GM19043 (cell line): ENCODE measurements at regions not wholly inside any gene's neighbourhood (a gene's known extent, or its start where the extent isn't known, plus 50 kb on each side); places are given as distances from the start of the nearest gene placed in this dataset.
"Not testable (repeated sequence)": the region's sequence is repeated elsewhere in the genome, so short reads cannot be mapped to it uniquely, and the experiment has no call there.

Experiments used
- ATAC-seq: cut with Tn5 transposase; IDR thresholded peaks from one replicate; pipeline ENCODE4 v1.9.1; 2021; ENCODE audit warnings: low read depth; ENCODE audit not compliant: unreplicated experiment

DNA sequence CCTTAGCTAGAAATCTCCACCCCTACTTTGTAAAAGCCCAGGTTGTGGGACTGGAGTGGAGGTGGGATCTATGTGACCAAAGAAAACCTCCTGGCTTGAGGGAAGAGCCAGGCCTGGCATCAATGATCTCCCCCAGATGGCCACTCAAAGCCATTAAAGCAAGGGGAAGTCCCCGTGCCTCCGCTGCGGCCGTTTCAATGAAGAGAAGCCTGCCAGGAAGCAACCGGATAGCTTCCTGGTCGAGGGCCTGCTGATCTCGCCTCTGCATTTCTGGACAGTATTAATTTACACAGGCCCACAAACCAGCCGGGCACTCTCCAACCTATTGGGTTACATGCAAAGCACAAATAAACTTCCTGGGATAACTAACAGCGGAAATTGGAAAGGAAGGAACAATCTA is 160.5 kb upstream of the MSX2 start:
- ATAC-seq: no peak

DNA sequence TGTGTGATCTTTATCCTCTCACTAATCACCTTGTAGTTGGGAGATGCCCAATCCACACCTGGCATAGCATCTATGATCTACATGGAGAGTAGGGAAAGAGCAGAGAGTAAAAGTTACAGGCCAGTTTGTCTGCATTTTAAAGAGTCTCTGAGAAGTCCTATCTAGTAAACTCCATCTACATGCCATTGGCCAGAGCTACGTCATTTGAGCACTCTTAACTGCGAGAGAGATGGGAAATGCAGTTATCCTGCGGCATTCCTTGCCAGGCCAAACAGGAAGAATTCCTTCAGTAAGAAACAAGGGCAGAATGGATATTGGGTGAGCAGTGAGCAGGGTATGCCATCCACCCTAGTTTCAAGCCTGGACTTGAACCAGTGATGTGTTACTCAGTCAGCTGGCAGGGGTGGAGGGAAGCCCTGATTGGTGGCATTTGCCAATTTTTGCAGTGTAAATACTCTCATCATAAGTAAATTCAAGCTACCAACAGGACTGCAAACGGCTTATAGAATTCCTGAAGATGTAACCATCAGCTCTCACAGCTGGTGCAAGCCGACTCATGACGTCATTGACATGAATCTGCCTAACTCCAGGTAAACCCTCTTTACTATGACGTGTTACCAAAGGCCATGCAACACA is 156.8 kb upstream of the MSX2 start:
- no peak for ATAC-seq

DNA sequence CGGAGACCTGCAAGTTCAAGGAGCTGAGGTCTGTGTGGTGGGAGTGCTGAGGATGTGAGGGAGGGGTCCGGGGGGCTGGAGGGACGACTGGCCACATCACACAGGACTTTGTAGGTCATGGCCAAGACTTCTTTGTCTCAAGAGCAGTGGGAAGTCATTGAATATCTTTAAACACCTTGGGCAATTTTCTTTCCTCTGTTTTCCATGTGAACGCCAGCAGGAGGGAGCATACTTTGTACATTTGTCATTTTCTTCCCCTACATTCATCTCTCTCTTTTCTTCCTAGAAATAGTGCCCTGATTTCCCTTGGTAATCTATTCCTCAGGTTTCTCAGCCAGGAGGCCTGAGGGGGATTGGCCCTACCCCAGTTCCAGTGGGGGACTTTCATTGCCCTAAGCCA is 153.7 kb upstream of the MSX2 start:
- ATAC-seq: no peak

DNA sequence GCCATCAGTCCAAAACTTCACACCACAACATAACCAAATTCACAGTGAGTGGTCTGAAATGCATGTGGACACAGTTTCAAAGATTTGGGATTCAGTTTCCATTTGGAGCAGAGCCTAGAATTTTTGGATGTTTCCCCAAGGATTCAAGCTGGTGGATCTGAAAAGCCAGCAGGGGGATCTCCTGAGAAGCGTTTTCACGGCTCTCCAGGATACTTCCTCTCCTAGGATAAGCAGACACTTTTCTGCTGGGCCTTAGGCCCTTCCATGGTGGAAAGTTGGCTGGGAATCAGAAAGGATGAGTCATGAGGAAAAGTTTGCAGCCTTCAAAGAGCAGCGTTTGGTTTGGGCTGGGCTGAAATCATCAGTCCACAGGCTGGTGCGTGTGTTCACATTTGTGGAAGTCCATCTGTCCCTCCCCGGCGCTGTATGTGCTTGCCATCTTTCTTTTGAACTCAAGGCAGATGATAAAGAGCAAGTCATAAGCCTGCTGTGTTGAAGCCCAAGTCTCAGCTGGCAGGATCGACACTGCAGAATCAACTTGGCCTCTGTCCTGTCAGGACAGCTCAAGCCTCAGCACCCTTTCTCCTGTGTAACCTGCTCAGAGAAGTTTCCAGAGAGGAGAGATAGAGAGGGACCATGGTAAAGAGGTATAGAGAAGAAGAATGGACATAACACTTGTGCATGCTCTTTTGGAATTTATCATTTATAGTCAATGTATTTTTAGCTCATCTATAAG is 152.6 kb upstream of the MSX2 start:
- no peak for ATAC-seq

DNA sequence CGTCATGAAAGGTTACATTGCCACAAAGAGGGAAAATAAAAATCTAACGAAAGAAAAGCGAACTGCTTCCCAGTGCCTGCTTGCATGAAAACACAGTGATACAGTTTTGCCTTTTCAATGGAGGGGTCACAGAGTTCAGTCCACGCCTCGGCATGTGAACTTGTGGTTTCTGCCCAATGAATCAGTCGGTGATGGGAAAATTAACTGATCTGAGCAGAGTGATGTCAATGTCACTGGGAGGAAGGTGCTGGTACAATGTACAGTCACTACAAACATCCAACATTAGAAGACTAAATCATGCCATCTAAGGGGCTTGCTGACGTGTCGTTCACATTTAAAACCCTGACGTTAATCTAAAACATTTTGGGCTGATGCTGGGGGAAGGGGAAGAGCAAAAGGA is 151.8 kb upstream of the MSX2 start:
- ATAC-seq: no peak

DNA sequence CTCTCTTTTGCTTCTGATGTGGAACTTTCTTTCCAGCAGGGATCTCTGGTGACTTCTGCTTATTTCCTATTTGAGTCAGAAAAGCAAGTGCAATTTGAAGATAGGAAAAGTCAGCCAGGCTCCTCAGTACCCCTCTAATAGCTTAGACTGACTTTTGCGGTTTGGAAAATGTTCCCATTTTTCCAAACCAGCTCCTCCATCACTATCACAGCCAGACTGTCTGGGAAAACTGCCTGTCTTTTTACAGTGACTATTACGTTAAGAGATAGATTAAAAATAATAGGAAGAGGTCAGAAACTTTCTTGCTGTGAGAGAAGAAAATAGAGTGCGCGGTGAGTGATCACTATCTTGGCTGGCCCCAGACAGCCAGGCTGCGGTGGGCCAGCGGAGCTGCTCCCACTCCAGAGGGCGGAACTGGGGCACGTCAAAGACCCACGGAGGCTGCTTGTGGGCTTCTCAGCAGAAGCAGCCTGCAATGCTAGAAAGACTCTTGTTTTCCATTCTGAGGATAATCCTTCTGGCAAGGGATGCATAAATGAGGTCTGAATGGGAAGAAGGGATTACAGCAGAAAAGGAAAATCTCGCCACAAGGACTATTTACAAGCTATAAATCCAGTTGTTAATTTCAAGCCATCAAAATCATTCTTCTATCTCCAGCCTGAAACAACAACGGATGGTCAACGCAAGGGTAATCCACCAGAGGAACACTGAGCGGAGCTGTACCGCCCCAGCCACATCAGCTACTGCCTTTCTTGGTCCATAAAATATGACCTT is 151.0 kb upstream of the MSX2 start:
- ATAC-seq: no peak

DNA sequence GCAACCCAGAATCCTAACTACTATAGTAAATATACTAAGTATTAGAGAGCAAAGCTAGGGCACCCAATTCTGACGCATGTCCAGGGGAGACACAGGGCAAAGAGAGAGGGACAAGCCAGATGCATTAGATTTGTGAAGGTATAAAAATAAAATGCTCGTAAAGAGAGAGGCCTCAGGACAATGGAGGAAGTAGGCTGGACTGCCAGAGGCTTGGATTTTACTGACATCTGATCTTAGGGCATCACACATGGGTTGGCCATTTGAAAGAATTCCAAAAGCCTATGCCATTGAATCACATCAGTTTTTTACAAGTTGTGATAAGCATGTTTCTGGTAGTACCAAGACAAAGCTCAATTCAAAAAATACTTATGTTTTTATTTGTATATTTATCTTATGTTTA is 149.3 kb upstream of the MSX2 start:
- no peak for ATAC-seq

DNA sequence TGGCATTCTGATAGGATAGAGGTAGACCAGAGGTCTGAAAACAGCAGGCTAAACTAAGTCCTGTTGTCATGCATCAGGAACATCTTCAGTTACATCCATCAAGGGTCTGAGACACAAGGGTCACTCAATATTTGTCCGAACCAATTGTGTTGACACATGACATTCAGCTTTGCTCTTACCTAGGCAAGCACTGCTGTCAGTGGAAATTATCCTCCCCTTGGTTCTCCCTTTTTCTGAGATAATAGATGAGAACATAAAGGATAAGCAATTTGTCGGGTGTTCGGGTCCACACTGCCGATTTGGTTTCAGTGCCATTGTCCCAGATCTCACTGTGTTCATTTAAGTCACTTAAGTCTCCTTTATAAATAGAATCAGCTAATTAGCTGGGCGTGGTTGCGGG is 148.3 kb upstream of the MSX2 start:
- ATAC-seq: no peak

DNA sequence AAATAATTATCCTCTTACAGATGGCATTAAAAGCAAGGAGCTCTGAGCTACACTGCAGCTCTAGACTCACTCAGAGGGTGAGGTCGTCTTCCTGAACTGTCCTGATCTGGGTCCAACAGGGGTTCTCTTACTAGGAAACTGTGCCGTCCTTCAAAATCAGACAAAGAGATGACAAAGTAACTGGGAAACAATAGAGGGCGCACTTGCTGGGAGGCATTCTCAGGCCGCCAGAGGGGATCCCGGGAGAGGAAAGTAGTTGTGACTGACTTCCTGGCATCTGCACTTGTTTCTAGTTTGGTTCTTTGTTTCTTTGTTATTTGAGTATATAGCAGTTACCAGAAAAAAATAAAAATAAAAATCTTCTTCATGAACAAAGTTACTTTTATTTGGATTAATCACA is 142.9 kb upstream of the MSX2 start:
- ATAC-seq: no peak

DNA sequence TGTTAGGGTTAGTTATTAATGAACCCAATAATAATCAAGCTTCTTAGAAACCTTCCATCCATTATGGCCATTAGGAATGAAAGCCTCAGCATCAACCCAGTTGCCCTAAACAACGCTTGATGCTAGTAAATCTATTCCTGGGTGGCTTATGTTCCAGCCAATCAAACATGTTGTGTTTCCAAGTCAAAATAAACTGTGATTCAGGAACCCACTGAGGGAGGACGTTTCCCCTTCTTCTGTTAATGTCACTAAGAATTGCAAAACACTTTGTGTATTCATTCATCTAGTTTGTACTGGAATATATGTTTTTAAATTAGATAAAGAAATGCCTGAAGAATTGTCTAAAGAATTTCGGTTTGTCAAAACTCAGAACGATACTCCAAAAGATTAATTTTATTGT is 142.5 kb upstream of the MSX2 start:
- no peak for ATAC-seq

DNA sequence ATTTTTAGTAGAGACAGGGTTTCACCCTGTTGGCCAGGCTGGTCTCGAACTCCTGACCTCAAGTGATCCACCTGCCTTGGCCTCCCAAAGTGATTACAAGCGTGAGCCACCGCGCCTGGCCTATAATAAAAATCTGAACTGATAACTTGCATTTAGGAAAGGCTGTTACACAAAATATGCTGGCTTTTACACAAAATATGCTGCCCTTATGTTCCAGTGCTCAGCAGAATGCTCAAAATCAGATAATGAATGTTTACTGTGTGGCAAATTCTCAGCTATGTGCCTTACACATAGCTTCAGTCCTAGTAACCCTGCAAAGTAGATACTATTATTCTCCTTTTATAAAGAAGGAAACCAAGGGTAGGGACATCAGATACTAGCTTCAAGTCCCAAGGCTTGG is 141.3 kb upstream of the MSX2 start:
- no peak for ATAC-seq

DNA sequence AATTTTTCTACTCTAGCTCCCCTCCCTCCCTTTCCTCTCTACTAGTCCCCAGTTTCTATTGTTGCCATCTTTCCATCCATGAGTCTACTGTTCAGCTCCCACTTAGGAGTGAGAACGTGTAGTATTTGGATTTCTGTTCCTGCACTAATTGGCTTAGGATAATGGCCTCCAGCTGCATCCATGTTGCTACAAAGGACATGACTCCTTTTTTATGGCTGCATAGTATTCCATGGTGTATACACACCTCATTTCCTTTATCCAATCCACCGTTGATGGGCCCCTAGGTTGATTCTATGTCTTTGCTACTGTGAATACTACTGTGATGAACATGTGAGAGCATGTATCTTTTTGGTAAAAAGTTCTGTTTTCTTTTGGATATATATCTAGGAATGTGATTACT is 138.9 kb upstream of the MSX2 start:
- ATAC-seq: no peak

DNA sequence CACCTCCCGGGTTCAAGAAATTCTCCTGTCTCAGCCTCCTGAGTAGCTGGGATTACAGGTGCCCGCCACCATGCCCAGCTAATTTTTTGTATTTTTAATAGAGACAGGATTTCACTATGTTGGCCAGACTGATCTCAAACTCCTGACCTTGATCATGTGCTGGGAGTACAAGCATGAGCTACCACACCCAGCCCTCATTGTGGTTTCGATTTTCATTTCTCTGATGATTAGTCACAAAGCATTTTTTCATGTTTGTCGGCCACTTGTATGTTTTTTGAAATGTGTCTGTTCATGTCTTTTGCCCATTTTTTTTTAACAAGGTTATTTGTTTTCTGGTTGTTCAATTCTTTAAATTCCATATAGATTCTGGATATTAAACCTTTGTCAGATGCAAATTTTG is 138.2 kb upstream of the MSX2 start:
- not testable (repeated sequence) for ATAC-seq

DNA sequence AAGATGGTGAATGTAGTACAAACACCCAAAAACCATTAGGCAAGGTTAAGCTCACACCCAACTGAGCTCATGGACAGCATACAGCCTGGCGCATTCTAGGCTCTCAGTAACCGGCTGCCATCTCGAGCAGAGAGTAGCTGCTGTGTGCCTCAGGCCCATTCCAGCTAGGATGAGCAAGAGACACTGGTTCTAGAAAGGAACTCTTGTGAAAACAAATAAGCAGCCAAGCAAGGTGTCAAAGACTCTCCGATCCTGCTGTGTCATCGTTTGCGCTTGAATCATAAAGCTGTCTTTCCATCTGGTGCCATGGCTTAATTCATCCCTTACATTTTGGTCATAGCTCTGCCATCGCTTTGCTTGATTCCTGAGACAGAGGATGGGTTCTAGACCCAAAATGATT is 135.4 kb upstream of the MSX2 start:
- ATAC-seq: no peak

DNA sequence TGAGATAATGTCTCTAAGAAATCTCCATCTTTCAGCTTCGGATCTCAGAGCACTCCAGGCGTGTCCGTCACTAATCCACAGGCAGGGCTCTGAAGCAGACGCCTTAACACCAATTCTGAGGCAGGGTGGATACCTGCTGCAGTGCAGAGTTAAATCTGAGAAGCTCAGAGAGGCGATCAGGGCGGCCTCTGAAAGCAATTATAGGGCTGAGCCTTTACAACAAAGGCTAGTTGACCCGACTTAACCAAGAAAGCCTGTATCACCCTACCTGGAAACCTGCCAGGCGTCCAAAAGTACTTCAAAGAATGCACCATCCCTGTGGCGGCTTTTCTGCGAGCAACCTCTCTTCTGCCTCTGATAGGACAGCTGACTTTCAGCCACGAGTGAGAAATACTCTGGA is 134.8 kb upstream of the MSX2 start:
- ATAC-seq: no peak

DNA sequence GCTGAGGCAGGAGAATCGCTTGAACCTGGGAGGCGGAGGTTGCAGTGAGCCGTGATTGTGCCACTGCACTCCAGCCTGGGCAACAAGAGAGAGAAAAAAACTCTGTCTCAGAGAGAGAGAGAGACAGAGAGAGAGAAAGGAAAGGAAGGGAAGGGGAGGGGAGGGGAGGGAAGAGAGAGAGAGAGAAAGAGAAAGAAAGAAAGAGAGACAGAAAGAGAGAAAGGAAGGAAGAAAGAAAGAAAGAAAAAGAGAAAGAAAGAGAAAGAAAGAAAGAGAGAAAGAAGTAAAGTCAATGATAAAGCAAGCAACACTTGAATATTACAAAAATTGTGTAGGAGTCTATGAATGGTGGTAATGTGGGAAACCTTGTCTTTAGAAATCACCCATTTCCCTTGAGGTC is 133.6 kb upstream of the MSX2 start:
- no peak for ATAC-seq

DNA sequence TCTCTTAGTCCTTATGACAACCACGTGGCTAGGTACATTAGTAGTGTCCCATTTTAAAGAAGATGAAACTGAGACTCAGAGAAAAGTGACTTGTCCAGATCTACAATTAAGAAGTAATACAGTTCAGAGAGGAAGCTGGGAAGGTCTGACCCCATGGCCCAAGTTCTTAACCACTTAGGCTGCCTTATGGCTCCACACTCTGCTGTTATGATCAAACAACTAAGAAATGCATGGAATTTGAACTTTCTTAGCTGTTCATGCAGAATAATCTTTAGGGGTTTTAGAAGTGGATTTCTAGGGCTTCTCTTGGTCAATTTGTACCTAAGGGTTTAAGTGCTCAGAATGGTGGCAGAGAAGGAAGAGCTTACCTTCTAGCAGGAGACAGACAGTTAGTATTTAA is 128.0 kb upstream of the MSX2 start:
- ATAC-seq: no peak

DNA sequence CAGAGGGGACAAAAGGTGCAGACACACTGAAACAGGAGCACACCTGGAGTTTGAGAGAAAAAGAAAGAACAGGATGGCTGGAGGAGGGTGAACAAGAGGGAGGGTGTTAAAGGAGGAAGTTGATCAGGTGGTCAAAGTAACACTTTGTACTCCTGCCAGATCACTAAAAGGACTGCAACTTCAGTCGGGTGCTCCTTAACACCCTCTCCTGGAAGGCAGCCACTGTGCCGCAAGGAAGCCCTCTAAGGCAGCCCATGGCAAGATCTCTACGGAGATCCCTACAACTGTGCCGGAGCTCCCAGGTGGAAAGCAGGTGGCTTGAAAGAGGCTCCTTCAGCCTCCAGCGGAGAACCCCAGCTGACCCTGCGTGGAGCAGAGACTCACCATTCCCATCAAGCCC is 124.4 kb upstream of the MSX2 start:
- ATAC-seq: no peak

DNA sequence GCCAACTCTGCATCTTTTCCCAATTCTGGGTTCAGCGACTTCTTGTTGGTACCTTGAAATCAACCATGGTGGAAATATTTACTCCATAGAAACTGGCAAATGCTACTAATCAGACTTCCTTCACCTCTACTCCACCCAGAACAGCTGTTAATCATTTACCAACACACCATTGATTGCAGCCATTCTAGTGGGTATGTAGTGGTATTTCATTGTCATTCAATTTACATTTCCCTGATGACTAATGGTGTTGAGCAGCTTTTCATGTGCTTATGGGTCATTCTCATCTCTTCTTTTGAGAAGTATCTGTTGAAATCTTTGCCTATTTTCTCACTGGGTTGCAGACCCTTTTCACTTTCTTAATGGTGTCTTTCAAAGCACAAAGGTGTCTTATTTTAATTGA is 122.4 kb upstream of the MSX2 start:
- no peak for ATAC-seq

DNA sequence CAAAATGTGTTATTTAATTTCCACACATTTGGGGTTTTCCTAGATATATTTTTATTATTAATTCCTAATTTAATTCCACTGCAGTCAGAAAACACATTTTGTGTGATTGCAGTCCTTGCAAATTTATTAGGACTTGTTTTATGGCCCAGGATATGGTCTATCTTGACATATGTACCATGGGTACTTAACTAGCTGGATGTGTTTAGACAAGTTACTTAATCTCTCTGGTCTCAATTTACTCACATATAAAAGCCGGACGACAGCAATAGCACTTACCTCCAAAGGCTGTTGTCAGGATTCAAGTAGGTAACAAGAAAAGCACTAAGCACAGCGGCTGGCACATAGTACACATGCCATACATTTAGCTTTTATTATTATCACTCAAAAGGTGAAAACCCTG is 118.2 kb upstream of the MSX2 start:
- ATAC-seq: no peak

DNA sequence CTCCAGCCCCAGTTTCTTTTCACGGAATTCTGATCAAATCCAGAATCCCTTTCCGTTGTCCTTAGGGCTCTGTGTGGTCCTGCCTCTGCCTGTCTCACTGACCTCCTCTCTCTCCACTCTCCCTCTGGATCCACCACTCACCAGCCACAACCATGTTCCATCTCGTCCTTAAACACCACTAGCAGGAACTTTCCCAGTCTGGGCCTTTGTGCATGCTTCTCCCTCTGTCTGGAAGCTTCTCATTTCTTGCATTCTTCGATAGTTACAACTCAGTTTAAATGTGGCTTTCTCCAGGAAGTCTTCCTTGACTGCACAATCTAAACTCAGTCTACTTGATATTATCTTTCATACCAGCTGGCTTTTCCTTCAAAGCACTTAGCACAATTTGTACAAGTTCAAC is 117.7 kb upstream of the MSX2 start:
- ATAC-seq: no peak

DNA sequence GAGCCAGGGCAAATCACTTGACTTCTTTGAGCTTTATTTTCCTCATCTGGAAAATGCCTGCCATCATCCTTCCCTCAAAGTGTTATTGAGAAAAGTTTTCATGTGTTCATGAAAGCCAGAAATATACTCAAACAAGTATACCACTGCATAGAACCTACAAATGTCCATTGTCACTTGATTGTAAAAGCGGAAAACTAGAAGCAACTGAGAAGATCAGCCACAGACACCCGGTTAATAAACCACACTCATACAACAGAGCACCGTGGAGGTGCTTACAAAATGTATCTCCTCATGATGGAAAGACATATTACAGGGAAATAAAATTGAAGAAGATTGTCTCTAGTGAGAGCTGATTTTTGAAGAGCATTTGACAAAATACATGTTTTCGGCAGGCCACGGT is 117.2 kb upstream of the MSX2 start:
- ATAC-seq: no peak
